ENCODE measurements at regions not wholly inside any gene's neighbourhood (a gene's known extent, or its start where the extent isn't known, plus 50 kb on each side); places are given as distances from the start of the nearest gene placed in this dataset.

- DNase-seq (ENCODE audit: low spot score), result no peak
- no peak for TF ChIP-seq CTCF (IDR thresholded peaks at IDR 0.05; ENCODE audit: extremely low read depth, missing control alignments)
These were observed 623.5 kb upstream of the TBL1XR1 start for GRCh38 chr3:177820683-177821316.

GRCh38 chr3:177822681-177823096 is 625.4 kb upstream of the TBL1XR1 start:
- no peak for TF ChIP-seq CTCF (IDR thresholded peaks at IDR 0.05; ENCODE audit: extremely low read depth, missing control alignments)
- DNase-seq (ENCODE audit: low spot score), result no peak

- TF ChIP-seq CTCF (IDR thresholded peaks at IDR 0.05; ENCODE audit: extremely low read depth, missing control alignments), result no peak
- DNase-seq (ENCODE audit: low spot score), result no peak
These were observed 626.5 kb upstream of the TBL1XR1 start for GRCh38 chr3:177823701-177824189.

GRCh38 chr3:177824190-177824786 is 627.0 kb upstream of the TBL1XR1 start:
- no peak for DNase-seq (ENCODE audit: low spot score)
- TF ChIP-seq CTCF (IDR thresholded peaks at IDR 0.05; ENCODE audit: extremely low read depth, missing control alignments), result no peak

GRCh38 chr3:177824841-177825240 is 627.6 kb upstream of the TBL1XR1 start:
- DNase-seq (ENCODE audit: low spot score), result no peak
- no peak for TF ChIP-seq CTCF (IDR thresholded peaks at IDR 0.05; ENCODE audit: extremely low read depth, missing control alignments)

GRCh38 chr3:177826253-177826652 is 629.0 kb upstream of the TBL1XR1 start:
- DNase-seq (ENCODE audit: low spot score), result no peak
- no peak for TF ChIP-seq CTCF (IDR thresholded peaks at IDR 0.05; ENCODE audit: extremely low read depth, missing control alignments)

GRCh38 chr3:177827511-177828207 is 630.4 kb upstream of the TBL1XR1 start:
- no peak for DNase-seq (ENCODE audit: low spot score)
- no peak for TF ChIP-seq CTCF (IDR thresholded peaks at IDR 0.05; ENCODE audit: extremely low read depth, missing control alignments)
